ENCODE measurements at regions not wholly inside any gene's neighbourhood (a gene's known extent, or its start where the extent isn't known, plus 50 kb on each side); places are given as distances from the start of the nearest gene placed in this dataset.
"Not testable (repeated sequence)": the region's sequence is repeated elsewhere in the genome, so short reads cannot be mapped to it uniquely, and the experiment has no call there.

- no peak for DNase-seq
Measured at GRCh38 chr4:103842076-103842475, 122.3 kb upstream of the TACR3 start.

GRCh38 chr4:103810308-103810707, 90.5 kb upstream of the TACR3 start:
- not testable (repeated sequence) for DNase-seq

GRCh38 chr4:103802766-103803165, 83.0 kb upstream of the TACR3 start:
- DNase-seq, result no peak

GRCh38 chr4:103787057-103787456, 67.3 kb upstream of the TACR3 start:
- DNase-seq, result no peak

GRCh38 chr4:103786593-103786992, 66.8 kb upstream of the TACR3 start:
- DNase-seq, result no peak

GRCh38 chr4:103786014-103786413, 66.2 kb upstream of the TACR3 start:
- peak; percentile 63 for DNase-seq

GRCh38 chr4:103778221-103778620, 58.4 kb upstream of the TACR3 start:
- no peak for DNase-seq

GRCh38 chr4:103774326-103774825, 54.6 kb upstream of the TACR3 start:
- no peak for DNase-seq

GRCh38 chr4:103773691-103774231, 54.0 kb upstream of the TACR3 start:
- DNase-seq, result no peak
